Liver (tissue), 8 donors: ENCODE measurements at regions not wholly inside any gene's neighbourhood (a gene's known extent, or its start where the extent isn't known, plus 50 kb on each side); places are given as distances from the start of the nearest gene placed in this dataset.
A peak's percentile ranks its signal among the peaks of the same experiment; 100 is the strongest.

Experiments used
- DNase-seq: peaks from one replicate; pipeline ENCODE4 v3.0.0-alpha.2; 2017; ENCODE audit warnings: low spot score
- H3K27ac ChIP-seq, 2 donors: one replicate each; pipeline ENCODE4 v1.7.0; 2013; ENCODE audit warnings: inconsistent platforms in 2 of 2, low read length in 2 of 2, control low read depth in 1 of 2, low read depth in 1 of 2, mild to moderate bottlenecking in 1 of 2
- H3K27me3 ChIP-seq, 4 donors: one replicate each; pipeline versions ENCODE4 v1.6.1 to v1.7.0; 2013; ENCODE audit warnings: low read length in 3 of 4, inconsistent platforms in 1 of 4, mild to moderate bottlenecking in 1 of 4, moderate library complexity in 1 of 4; ENCODE audit not compliant: control insufficient read depth in 4 of 4, insufficient read depth in 4 of 4
- H3K36me3 ChIP-seq, 4 donors: one replicate each; pipeline versions ENCODE4 v1.6.1 to v1.7.0; 2013; ENCODE audit warnings: low read length in 3 of 4, mild to moderate bottlenecking in 3 of 4, low read depth in 1 of 4, moderate library complexity in 1 of 4; ENCODE audit not compliant: control insufficient read depth in 4 of 4, insufficient read depth in 3 of 4
- H3K4me1 ChIP-seq, 4 donors: one replicate each; pipeline versions ENCODE4 v1.6.1 to v1.7.0; 2013; ENCODE audit warnings: low read length in 3 of 4, mild to moderate bottlenecking in 3 of 4, moderate library complexity in 1 of 4; ENCODE audit not compliant: control insufficient read depth in 4 of 4, insufficient read depth in 4 of 4
- H3K4me3 ChIP-seq, 3 donors: one replicate each; pipeline versions ENCODE4 v1.6.1 to v1.7.0; 2013; ENCODE audit warnings: low read length in 3 of 3, control low read depth in 1 of 3, low read depth in 1 of 3, mild to moderate bottlenecking in 1 of 3
- H3K9ac ChIP-seq, 2 donors: one replicate each; pipeline ENCODE4 v1.7.0; 2013; ENCODE audit warnings: low read length in 2 of 2, mild to moderate bottlenecking in 2 of 2, moderate library complexity in 2 of 2, control low read depth in 1 of 2, low read depth in 1 of 2
- H3K9me3 ChIP-seq, 4 donors: one replicate each; pipeline versions ENCODE4 v1.6.1 to v1.7.0; 2013; ENCODE audit warnings: low read length in 3 of 4; ENCODE audit not compliant: control insufficient read depth in 4 of 4
- FOXA1 ChIP-seq: IDR thresholded peaks from 2 replicates; pipeline ENCODE4 v1.6.1; 2016; ENCODE audit warnings: antibody characterized with exemption
- FOXA2 ChIP-seq: IDR thresholded peaks from 2 replicates; pipeline ENCODE4 v1.6.1; 2016; ENCODE audit warnings: antibody characterized with exemption
- GABPA ChIP-seq, 2 donors: IDR thresholded peaks in 1 of 2; conservative IDR thresholded peaks in 1 of 2; 2 replicates each; pipeline ENCODE4 v1.6.1; 2016; ENCODE audit warnings: antibody characterized with exemption in 2 of 2, mild to moderate bottlenecking in 1 of 2, moderate library complexity in 1 of 2
- HNF4A ChIP-seq, 2 donors: conservative IDR thresholded peaks; 2 replicates each; pipeline ENCODE4 v1.6.1; 2016; ENCODE audit warnings: antibody characterized with exemption in 2 of 2, mild to moderate bottlenecking in 2 of 2
- HNF4G ChIP-seq: IDR thresholded peaks from 2 replicates; pipeline ENCODE4 v1.6.1; 2016; ENCODE audit warnings: antibody characterized with exemption
- JUND ChIP-seq, 2 donors: IDR thresholded peaks; 2 replicates each; pipeline ENCODE4 v1.6.1; 2016; ENCODE audit warnings: antibody characterized with exemption in 2 of 2
- NR2F2 ChIP-seq: IDR thresholded peaks from 2 replicates; pipeline ENCODE4 v1.6.1; 2016; ENCODE audit warnings: antibody characterized with exemption
- RAD21 ChIP-seq, 2 donors: IDR thresholded peaks; 2 replicates each; pipeline ENCODE4 v1.6.1; 2016; ENCODE audit warnings: antibody characterized with exemption in 2 of 2, mild to moderate bottlenecking in 2 of 2
- RXRA ChIP-seq, 2 donors: IDR thresholded peaks; 2 replicates each; pipeline ENCODE4 v1.6.1; 2017 to 2018; ENCODE audit warnings: antibody characterized with exemption in 2 of 2, mild to moderate bottlenecking in 1 of 2
- SP1 ChIP-seq: IDR thresholded peaks from 2 replicates; pipeline ENCODE4 v1.6.1; 2018; ENCODE audit warnings: antibody characterized with exemption, mild to moderate bottlenecking
- TAF1 ChIP-seq: conservative IDR thresholded peaks from 2 replicates; pipeline ENCODE4 v1.6.1; 2016; ENCODE audit warnings: antibody characterized with exemption, mild to moderate bottlenecking
- YY1 ChIP-seq: IDR thresholded peaks from 2 replicates; pipeline ENCODE4 v1.6.1; 2016; ENCODE audit warnings: antibody characterized with exemption, mild to moderate bottlenecking
- WGBS: extraction: QIAGEN DNeasy Blood & Tissue Kit; methylation state at CpG from one replicate; pipeline ENCODE4 v1.1.7; 2013; 5-methylcytosine and 5-hydroxymethylcytosine counted together
- TF ChIP-seq, protein P1 (sequence below): IDR thresholded peaks from 2 replicates; pipeline ENCODE4 v1.6.1; 2016; ENCODE audit warnings: antibody characterized with exemption
- TF ChIP-seq, protein P2 (sequence below): IDR thresholded peaks from 2 replicates; pipeline ENCODE4 v1.6.1; 2016; ENCODE audit warnings: antibody characterized with exemption
- TF ChIP-seq, protein P3 (sequence below): fragments of 150-350 bp; IDR thresholded peaks from 2 replicates; pipeline ENCODE4 v1.5.1; 2017; ENCODE audit warnings: improper control_type of control experiment, low read depth, low read length; ENCODE audit not compliant: missing input control
- TF ChIP-seq, protein P4 (sequence below): IDR thresholded peaks from 2 replicates; pipeline ENCODE4 v1.6.1; 2016; ENCODE audit warnings: antibody characterized with exemption, mild to moderate bottlenecking
- donor health status: healthy.
- donor health status: healthy.
- donor health status: healthy.
- donor health status: healthy.
- donor health status: healthy.

DNA sequence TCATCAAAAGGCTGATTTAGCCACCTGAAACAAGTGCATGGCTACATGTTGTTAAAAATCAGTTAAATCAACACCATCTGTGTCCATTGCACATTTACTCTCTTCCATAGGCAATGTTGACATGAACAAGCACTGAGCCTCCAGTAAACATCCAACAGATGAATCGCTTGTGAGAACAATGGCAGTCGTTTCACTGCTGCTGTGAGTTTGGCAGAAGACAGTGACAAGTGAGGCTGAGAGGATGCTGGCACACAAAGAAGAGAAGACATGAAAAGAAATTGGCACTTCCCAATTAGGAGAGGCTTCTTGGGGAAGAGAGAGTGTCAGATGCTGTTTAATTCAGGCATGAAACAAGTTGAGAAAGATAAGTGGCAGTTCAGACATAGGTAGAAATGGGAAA is 227.4 kb upstream of the STT3B start:
- Histone ChIP-seq H3K9me3 (peaks cover 0 to 4% (median 0%) of the 10 kb centered on the region in 4 donors), H3K27me3 (no peaks in the 10 kb centered on the region), H3K4me3 (no peak overlapping the region), H3K4me1 (peaks cover 1 to 8% (median 7%) of the 10 kb centered on the region in 4 donors), H3K27ac (no peak overlapping the region), H3K9ac (no peak overlapping the region), H3K36me3 (no peaks in the 10 kb centered on the region)
- TF ChIP-seq SP1 (no peak), HNF4G (no peak), YY1 (no peak), FOXA2 (no peak), TAF1 (no peak), RXRA (IDR thresholded peaks at IDR 0.05) (no peak), JUND (IDR thresholded peaks at IDR 0.05) (no peak), GABPA (IDR thresholded peaks at IDR 0.05 in 1 of 2, conservative IDR thresholded peaks at IDR 0.05 in 1 of 2) (no peak), RAD21 (IDR thresholded peaks at IDR 0.05) (no peak), HNF4A (conservative IDR thresholded peaks at IDR 0.05) (no peak)
- TF ChIP-seq, protein P1, sequence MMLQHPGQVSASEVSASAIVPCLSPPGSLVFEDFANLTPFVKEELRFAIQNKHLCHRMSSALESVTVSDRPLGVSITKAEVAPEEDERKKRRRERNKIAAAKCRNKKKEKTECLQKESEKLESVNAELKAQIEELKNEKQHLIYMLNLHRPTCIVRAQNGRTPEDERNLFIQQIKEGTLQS = no peak
- TF ChIP-seq, protein P2, sequence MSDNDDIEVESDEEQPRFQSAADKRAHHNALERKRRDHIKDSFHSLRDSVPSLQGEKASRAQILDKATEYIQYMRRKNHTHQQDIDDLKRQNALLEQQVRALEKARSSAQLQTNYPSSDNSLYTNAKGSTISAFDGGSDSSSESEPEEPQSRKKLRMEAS = no peak
- TF ChIP-seq, protein P3, sequence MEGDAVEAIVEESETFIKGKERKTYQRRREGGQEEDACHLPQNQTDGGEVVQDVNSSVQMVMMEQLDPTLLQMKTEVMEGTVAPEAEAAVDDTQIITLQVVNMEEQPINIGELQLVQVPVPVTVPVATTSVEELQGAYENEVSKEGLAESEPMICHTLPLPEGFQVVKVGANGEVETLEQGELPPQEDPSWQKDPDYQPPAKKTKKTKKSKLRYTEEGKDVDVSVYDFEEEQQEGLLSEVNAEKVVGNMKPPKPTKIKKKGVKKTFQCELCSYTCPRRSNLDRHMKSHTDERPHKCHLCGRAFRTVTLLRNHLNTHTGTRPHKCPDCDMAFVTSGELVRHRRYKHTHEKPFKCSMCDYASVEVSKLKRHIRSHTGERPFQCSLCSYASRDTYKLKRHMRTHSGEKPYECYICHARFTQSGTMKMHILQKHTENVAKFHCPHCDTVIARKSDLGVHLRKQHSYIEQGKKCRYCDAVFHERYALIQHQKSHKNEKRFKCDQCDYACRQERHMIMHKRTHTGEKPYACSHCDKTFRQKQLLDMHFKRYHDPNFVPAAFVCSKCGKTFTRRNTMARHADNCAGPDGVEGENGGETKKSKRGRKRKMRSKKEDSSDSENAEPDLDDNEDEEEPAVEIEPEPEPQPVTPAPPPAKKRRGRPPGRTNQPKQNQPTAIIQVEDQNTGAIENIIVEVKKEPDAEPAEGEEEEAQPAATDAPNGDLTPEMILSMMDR = no peak
- DNase-seq = no peak
- WGBS = 82% methylated on average over 2 of the region's 2 CpGs

DNA sequence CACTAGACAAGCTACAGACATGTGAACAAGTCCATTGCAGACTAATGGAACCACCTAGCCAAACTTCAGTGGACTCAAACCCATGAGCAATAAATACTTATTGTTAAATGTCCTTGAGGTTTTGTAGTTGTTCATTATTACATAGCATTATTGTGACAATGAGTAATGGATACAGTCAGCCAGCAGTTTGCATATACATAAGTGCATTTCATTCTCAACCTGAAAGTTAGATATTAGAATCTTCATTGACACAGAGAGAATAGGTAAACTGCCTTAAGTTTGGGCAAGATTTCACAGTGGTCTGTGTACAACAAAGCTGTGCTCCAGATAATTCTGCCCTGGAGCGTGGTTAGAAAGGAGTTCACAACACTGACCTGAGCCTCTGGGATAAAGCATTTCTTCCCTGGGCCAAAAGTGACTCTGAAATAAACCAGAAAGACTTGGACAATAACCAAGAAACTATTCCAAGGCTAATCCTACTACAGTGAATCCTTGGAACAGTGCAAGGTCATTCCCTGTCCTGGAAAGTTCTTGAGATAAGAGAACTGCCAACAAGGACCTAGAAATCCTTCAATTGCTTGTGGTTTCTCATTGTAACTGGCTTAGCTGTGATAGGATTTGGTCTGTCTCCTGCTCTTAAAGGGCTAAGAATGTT is 225.5 kb upstream of the STT3B start:
- H3K4me1 ChIP-seq = no peaks in the 10 kb centered on the region
- no peak for DNase-seq
- no peaks in the 10 kb centered on the region for H3K27me3 ChIP-seq
- peak in 1 of 2 donors; percentile 13 for TF ChIP-seq RXRA (IDR thresholded peaks at IDR 0.05)
- TF ChIP-seq SP1 = peak; percentile 10
- TF ChIP-seq NR2F2 = peak; percentile 88
- TF ChIP-seq FOXA1 = no peak
- no peak for TF ChIP-seq FOXA2
- TF ChIP-seq, protein P4, sequence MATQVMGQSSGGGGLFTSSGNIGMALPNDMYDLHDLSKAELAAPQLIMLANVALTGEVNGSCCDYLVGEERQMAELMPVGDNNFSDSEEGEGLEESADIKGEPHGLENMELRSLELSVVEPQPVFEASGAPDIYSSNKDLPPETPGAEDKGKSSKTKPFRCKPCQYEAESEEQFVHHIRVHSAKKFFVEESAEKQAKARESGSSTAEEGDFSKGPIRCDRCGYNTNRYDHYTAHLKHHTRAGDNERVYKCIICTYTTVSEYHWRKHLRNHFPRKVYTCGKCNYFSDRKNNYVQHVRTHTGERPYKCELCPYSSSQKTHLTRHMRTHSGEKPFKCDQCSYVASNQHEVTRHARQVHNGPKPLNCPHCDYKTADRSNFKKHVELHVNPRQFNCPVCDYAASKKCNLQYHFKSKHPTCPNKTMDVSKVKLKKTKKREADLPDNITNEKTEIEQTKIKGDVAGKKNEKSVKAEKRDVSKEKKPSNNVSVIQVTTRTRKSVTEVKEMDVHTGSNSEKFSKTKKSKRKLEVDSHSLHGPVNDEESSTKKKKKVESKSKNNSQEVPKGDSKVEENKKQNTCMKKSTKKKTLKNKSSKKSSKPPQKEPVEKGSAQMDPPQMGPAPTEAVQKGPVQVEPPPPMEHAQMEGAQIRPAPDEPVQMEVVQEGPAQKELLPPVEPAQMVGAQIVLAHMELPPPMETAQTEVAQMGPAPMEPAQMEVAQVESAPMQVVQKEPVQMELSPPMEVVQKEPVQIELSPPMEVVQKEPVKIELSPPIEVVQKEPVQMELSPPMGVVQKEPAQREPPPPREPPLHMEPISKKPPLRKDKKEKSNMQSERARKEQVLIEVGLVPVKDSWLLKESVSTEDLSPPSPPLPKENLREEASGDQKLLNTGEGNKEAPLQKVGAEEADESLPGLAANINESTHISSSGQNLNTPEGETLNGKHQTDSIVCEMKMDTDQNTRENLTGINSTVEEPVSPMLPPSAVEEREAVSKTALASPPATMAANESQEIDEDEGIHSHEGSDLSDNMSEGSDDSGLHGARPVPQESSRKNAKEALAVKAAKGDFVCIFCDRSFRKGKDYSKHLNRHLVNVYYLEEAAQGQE = peak; percentile 89
- H3K9me3 ChIP-seq = peaks cover 0 to 4% (median 0%) of the 10 kb centered on the region in 4 donors
- WGBS = 91% methylated on average over 1 of the region's 1 CpG
- no peak overlapping the region for H3K27ac ChIP-seq
- H3K9ac ChIP-seq = no peak overlapping the region
- H3K4me3 ChIP-seq = no peak overlapping the region
- no peaks in the 10 kb centered on the region for H3K36me3 ChIP-seq
